ENCODE measurements at regions not wholly inside any gene's neighbourhood (a gene's known extent, or its start where the extent isn't known, plus 50 kb on each side); places are given as distances from the start of the nearest gene placed in this dataset.

DNA sequence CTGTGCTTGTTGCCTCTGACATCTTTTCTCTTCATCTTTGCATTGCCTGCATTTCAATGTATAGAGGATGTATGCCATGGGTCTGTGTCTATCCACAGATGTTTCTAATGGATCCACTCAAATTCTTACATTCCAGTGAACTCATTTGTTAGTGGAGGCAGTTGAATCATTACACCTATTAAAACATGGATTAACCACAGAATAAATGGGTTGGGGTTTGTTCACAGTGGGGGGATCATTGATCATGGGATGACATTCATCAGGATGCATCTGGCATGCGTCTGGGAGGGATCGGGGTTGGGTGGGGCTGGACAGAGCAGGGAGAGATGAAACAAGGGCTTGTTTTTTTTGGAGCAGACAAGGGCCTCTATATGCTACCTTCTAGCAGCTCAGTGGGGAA lies 182.5 kb downstream of the RHOU start:
- TF ChIP-seq CTCF (IDR thresholded peaks at IDR 0.05), result no peak
- no peak for TF ChIP-seq POLR2A (IDR thresholded peaks at IDR 0.05)
